GM18873 (cell line): ENCODE measurements at regions not wholly inside any gene's neighbourhood (a gene's known extent, or its start where the extent isn't known, plus 50 kb on each side); places are given as distances from the start of the nearest gene placed in this dataset.
"Not testable (repeated sequence)": the region's sequence is repeated elsewhere in the genome, so short reads cannot be mapped to it uniquely, and the experiment has no call there.

ENCODE experiments used
- ATAC-seq: cut with Tn5 transposase; IDR thresholded peaks from one replicate; pipeline ENCODE4 v1.9.1; 2021; ENCODE audit warnings: mild to moderate bottlenecking, moderate library complexity, moderate number of reproducible peaks; ENCODE audit not compliant: unreplicated experiment, low FRiP score

DNA sequence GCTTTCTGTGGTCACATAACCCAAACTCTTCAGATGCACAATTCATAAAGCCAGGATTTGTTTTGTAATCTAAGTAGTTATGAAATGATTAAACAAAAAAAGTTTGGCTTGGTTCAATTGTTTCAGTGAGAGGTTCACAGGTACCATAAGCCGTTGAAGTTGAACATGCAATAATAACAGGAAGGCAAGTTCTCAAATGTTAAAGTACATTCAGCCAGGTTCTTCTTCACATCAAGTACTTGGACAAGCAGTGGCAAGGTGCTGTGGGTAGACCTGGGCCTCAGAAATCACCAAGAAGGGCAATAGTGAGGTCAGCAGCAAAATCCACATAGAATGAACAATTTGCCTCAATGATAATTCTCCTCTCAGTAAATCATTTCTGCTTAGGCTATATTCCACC lies 175.5 kb downstream of the EPM2A start:
- no peak for ATAC-seq

DNA sequence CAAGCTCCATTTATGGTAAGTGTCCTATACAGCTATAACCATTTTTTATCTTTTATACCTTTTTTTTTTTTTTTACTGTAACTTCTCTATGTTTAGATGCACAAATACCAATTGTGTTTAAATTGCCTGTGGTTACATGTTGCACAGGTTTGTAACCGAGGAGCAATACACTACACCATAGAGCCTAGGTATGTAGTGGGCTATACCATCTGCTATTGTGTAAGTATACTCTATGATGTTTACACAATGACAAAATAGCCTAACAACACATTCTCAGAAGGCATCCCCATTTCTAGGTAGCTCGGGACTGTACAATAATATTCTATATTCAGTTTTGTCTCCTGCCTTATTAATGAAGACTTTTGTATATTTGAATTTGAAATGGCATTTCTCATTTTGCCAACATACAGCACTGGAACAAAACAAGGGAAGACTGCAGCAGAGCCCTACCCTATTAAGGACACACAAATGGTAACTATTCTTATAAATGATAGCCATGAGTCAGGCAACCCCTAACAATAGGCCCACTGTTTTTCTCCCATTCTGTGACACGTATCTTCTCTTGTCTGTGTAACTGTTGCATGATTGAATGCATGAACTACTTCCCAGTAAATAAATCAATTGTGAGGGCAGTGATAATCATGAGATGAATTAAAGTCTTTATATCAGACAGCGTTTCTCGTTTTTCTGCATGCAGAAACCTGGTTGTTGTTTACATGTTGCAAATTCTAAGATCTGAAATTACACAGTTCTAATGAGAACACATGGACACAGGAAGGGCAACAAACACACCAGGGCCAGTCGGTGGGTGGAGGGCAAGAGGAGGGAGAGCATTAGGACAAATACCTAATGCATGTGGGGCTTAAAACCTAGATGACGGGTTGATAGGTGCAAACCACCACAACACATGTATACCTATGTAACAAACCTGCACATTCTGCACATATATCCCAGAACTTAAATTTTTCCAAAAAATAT lies 173.9 kb downstream of the EPM2A start:
- no peak for ATAC-seq

DNA sequence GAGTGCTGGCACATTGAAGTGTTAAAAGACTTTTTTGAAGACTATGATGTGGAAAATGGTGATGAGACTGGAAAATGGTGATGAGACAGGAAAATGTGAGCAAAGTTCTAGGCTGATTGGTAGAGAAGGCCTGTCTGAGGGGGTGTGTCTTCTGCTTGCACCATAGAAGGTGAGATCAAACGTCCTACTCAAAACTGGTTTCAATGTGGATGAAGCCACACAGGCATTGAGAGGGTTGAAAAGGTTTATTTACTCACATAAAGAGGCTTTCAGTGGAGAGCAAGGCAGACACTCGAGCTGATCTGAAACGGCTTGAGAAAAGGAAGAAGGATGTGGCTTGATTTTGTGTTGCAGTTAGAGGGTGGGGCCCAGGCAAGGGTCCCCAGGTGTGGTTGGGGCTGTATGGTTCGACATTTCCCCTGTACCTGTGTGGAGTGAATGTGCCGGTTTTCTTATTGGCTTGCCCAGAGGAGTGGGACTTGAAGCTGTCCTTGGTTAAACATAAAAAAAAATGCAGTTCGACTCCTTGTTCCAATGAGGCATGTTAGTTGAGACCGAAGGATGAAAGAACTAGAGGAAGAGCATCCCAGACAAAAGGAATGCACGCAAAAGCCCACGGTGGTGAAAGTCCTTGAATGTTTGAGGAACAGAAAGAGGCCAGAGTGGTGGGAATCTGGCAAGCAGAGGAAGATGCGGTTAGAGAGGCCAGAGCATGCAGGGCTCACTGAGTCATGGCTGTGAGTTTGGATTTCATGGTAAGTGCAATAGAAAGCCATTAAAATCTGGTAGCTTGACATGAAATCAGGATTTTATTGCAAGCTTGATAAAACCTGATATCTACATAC lies 172.3 kb downstream of the EPM2A start:
- no peak for ATAC-seq

DNA sequence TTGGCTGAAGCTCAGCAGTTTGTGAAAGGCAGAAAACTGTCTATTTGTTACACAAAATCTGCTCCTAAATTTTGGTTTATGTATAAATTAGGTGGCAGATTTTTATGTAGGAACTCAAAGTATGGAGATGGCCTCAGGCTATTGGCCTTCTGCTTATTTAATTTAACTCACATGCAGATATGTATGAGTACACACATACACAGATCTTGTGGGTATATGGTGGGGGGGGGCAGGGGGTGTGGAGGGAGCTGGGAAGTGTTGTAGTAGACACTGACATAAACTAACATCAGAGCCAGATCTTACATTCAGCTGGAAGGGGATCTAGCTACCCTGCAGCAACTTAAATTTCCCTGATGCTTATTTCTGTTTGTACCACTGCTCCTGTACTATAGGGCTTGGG lies 170.8 kb downstream of the EPM2A start:
- no peak for ATAC-seq

DNA sequence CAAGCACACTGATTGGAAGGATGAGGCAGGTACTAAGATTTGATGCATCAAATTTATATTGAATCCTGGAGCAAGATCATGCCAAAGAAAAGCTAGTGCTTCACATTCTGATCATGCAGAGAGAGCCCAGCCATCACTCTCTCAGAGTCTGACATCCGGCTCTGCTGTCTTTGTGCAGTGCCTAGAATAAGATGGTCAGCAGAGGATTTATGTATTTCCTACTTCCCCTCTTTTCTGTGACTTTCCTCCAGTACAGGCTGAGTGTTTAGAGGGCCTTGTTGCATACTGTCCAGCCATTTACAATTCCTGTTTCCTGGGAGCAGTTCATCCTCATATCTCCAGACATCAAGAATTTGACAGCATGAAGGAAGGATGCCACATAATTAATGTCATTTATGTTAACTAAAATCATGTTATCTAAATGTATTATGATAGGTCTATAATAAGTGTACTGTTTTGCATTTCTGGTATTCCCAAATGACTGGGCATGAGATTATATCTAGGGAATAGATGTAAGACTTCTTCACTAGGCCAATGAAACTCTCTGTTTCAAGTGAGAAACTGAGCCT lies 167.6 kb downstream of the EPM2A start:
- ATAC-seq, result no peak

DNA sequence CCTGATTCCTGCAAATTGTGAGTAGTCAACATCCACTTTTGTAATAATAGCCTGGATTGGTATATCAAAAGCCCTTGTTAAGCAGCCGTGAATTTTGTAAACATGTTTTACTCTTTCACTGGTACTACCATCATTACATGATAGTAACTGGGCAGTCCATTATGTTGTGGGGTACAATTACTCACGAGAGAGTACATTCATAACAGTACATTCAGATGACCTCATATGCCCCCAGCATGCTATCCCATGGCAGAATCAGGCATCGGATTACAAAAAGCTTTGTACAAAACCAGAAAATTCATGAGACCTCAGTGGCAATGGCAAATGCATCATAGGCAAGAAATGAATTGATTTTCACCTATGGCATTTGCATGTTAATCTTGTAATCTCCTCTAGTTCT lies 166.2 kb downstream of the EPM2A start:
- no peak for ATAC-seq

DNA sequence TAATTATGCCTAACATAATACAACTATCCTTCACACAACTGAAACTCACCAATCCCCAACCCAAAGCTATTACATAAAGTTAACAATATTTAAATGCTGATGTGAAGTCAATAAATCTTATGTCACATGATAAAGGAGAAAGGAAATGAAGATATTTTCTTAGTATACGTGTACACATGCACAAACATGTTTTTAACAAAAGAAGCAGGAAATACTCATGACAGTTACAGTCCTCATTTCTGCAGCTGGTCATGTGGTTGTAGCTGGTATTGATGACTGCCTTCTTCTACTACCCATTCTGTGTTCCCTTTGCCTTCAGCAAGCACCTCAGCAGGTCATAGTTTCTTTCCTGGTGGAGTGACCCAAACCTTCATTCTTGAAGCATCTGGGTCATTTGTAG lies 165.0 kb downstream of the EPM2A start:
- ATAC-seq, result not testable (repeated sequence)

DNA sequence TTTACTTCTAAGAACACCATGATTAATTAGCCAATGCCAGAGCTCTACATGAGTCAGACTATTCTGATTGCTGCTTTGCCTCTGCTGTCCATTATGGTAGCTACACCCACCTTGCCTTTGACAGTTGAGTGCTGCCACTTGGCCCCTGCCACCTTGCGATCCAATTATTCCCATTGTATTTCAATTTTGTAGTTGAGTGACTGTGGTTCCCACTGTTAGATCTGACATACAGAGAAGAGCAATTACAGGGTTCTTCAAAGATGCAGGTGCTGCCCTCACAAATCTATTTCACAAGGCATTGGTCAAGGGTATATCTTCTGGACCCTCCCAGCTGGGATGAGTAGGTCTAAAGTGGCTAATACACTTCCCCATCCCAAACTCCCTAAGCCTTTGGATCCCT lies 161.1 kb downstream of the EPM2A start:
- not testable (repeated sequence) for ATAC-seq
